Muscle layer of colon (tissue), 2 donors: ENCODE measurements at regions not wholly inside any gene's neighbourhood (a gene's known extent, or its start where the extent isn't known, plus 50 kb on each side); places are given as distances from the start of the nearest gene placed in this dataset.

Experiments
- H3K27ac ChIP-seq: one replicate; pipeline ENCODE4 v1.7.0; 2013; ENCODE audit warnings: low read depth, mild to moderate bottlenecking, low read length, moderate library complexity
- H3K27me3 ChIP-seq, 2 donors: one replicate each; pipeline ENCODE4 v1.7.0; 2013; ENCODE audit warnings: low read length in 2 of 2, mild to moderate bottlenecking in 2 of 2; ENCODE audit not compliant: insufficient read depth in 2 of 2, control insufficient read depth in 1 of 2
- H3K36me3 ChIP-seq: one replicate; pipeline ENCODE4 v1.7.0; 2013; ENCODE audit warnings: mild to moderate bottlenecking, low read length; ENCODE audit not compliant: insufficient read depth
- H3K4me1 ChIP-seq: one replicate; pipeline ENCODE4 v1.7.0; 2013; ENCODE audit warnings: mild to moderate bottlenecking, low read length; ENCODE audit not compliant: insufficient read depth
- H3K4me3 ChIP-seq, 2 donors: one replicate each; pipeline ENCODE4 v1.7.0; 2013; ENCODE audit warnings: low read length in 2 of 2, low read depth in 1 of 2, mild to moderate bottlenecking in 1 of 2, moderate library complexity in 1 of 2
- H3K9ac ChIP-seq: one replicate; pipeline ENCODE4 v1.7.0; 2013; ENCODE audit warnings: low read length
- H3K9me3 ChIP-seq: one replicate; pipeline ENCODE4 v1.7.0; 2013; ENCODE audit warnings: mild to moderate bottlenecking, low read length
- donor health status: abdominal sarcoma.
- donor health status: Adenocarcinoma of cecum.

- no peak overlapping the region for H3K27ac ChIP-seq
- no peak overlapping the region for H3K9ac ChIP-seq
- no peak overlapping the region for H3K4me3 ChIP-seq
- no peaks in the 10 kb centered on the region for H3K36me3 ChIP-seq
- no peaks in the 10 kb centered on the region for H3K9me3 ChIP-seq
- no peaks in the 10 kb centered on the region for H3K27me3 ChIP-seq
- no peaks in the 10 kb centered on the region for H3K4me1 ChIP-seq
These were observed 58.9 kb downstream of the NUDT11 start for GRCh38 chrX:51437521-51437920.

- no peaks in the 10 kb centered on the region for H3K36me3 ChIP-seq
- no peaks in the 10 kb centered on the region for H3K4me1 ChIP-seq
- H3K27me3 ChIP-seq = no peaks in the 10 kb centered on the region
- no peak overlapping the region for H3K27ac ChIP-seq
- no peaks in the 10 kb centered on the region for H3K9me3 ChIP-seq
- no peak overlapping the region for H3K4me3 ChIP-seq
- no peak overlapping the region for H3K9ac ChIP-seq
These were observed 61.3 kb downstream of the NUDT11 start for GRCh38 chrX:51435101-51435500.

GRCh38 chrX:51421972-51422597 is 74.3 kb downstream of the NUDT11 start:
- no peak overlapping the region for H3K9ac ChIP-seq
- H3K27me3 ChIP-seq = peaks cover 0 to 13% of the 10 kb centered on the region in 2 donors
- H3K9me3 ChIP-seq = no peaks in the 10 kb centered on the region
- no peak overlapping the region for H3K27ac ChIP-seq
- H3K4me1 ChIP-seq = no peaks in the 10 kb centered on the region
- no peaks in the 10 kb centered on the region for H3K36me3 ChIP-seq
- H3K4me3 ChIP-seq = no peak overlapping the region

- Histone ChIP-seq H3K27ac (no peak overlapping the region), H3K36me3 (no peaks in the 10 kb centered on the region), H3K4me1 (no peaks in the 10 kb centered on the region), H3K4me3 (no peak overlapping the region), H3K9ac (no peak overlapping the region), H3K27me3 (peaks cover 9 to 16% of the 10 kb centered on the region in 2 donors), H3K9me3 (no peaks in the 10 kb centered on the region)
These were observed 75.8 kb downstream of the NUDT11 start for GRCh38 chrX:51420610-51421009.

- H3K4me1 ChIP-seq = no peaks in the 10 kb centered on the region
- no peak overlapping the region for H3K27ac ChIP-seq
- H3K27me3 ChIP-seq = peaks cover 0 to 6% of the 10 kb centered on the region in 2 donors
- H3K9me3 ChIP-seq = no peaks in the 10 kb centered on the region
- no peak overlapping the region for H3K9ac ChIP-seq
- H3K4me3 ChIP-seq = no peak overlapping the region
- no peaks in the 10 kb centered on the region for H3K36me3 ChIP-seq
These were observed 75.8 kb downstream of the NUDT10 start for GRCh38 chrX:51408462-51408861.

GRCh38 chrX:51407520-51408409 is 75.1 kb downstream of the NUDT10 start:
- Histone ChIP-seq H3K9ac (no peak overlapping the region), H3K27ac (no peak overlapping the region), H3K9me3 (no peaks in the 10 kb centered on the region), H3K36me3 (no peaks in the 10 kb centered on the region), H3K27me3 (peaks cover 0 to 6% of the 10 kb centered on the region in 2 donors), H3K4me1 (no peaks in the 10 kb centered on the region), H3K4me3 (no peak overlapping the region)

- no peaks in the 10 kb centered on the region for H3K36me3 ChIP-seq
- H3K27me3 ChIP-seq = peaks cover 0 to 6% of the 10 kb centered on the region in 2 donors
- H3K27ac ChIP-seq = no peak overlapping the region
- no peaks in the 10 kb centered on the region for H3K9me3 ChIP-seq
- H3K4me3 ChIP-seq = no peak overlapping the region
- H3K4me1 ChIP-seq = no peaks in the 10 kb centered on the region
- no peak overlapping the region for H3K9ac ChIP-seq
These were observed 74.3 kb downstream of the NUDT10 start for GRCh38 chrX:51406688-51407519.

GRCh38 chrX:51404445-51404844 is 71.8 kb downstream of the NUDT10 start:
- no peaks in the 10 kb centered on the region for H3K9me3 ChIP-seq
- no peak overlapping the region for H3K4me3 ChIP-seq
- H3K36me3 ChIP-seq = no peaks in the 10 kb centered on the region
- H3K27ac ChIP-seq = no peak overlapping the region
- peaks cover 0 to 6% of the 10 kb centered on the region in 2 donors for H3K27me3 ChIP-seq
- H3K9ac ChIP-seq = no peak overlapping the region
- H3K4me1 ChIP-seq = no peaks in the 10 kb centered on the region

GRCh38 chrX:51395810-51396728 is 63.4 kb downstream of the NUDT10 start:
- Histone ChIP-seq H3K4me3 (peak overlapping the region; percentile 22 to 51), H3K9ac (no peak overlapping the region), H3K36me3 (no peaks in the 10 kb centered on the region), H3K27me3 (peaks cover 0 to 4% of the 10 kb centered on the region in 2 donors), H3K27ac (no peak overlapping the region), H3K4me1 (no peaks in the 10 kb centered on the region), H3K9me3 (no peaks in the 10 kb centered on the region)

GRCh38 chrX:51395480-51395809 is 62.8 kb downstream of the NUDT10 start:
- Histone ChIP-seq H3K9me3 (no peaks in the 10 kb centered on the region), H3K27me3 (peaks cover 0 to 4% of the 10 kb centered on the region in 2 donors), H3K27ac (no peak overlapping the region), H3K9ac (no peak overlapping the region), H3K4me1 (no peaks in the 10 kb centered on the region), H3K4me3 (peak overlapping the region; percentile 22 to 51), H3K36me3 (no peaks in the 10 kb centered on the region)
